ENCODE measurements at regions not wholly inside any gene's neighbourhood (a gene's known extent, or its start where the extent isn't known, plus 50 kb on each side); places are given as distances from the start of the nearest gene placed in this dataset.

DNA sequence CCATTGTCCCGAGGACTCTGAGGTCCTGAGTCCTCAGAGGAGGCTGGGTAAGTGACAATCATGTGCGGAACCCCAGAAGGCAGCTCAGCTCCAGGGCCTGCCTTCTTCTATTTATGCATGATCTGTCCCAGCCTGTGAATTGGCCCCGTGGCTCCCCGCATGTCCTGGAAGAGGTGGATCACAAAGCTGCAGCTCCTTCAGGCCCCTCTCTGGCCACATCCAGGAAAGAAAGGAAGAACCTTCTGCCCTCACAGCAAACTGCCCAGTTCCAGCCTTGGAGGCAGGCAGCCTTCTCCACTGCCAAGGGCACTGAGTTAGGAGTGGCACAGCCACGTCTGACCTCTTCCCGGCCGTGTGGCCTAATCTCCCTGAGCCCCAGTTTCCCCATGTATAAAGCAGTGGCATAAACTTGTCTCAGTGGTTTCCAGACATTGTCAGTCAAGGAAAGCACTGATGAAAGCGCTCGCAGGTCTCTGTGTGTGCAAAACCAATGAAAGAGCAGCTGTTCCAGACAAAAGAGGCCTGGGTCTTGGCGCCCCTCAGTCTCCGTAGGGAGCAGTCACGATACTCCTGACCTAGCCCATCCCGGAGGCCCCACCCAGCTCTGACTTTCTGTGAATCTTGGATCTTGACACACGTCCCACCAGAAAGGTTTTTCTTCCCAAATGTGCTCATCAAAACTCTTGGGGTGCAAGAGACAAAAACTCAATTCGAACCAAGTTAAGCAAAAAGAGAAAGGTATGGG, 497.3 kb downstream of the SHQ1 start:
- H3K36me3 Mint-ChIP-seq (ENCODE audit: low read depth): no peaks in the 10 kb centered on the region
- no peak overlapping the region for H3K4me3 Mint-ChIP-seq
- DNase-seq: no peak

DNA sequence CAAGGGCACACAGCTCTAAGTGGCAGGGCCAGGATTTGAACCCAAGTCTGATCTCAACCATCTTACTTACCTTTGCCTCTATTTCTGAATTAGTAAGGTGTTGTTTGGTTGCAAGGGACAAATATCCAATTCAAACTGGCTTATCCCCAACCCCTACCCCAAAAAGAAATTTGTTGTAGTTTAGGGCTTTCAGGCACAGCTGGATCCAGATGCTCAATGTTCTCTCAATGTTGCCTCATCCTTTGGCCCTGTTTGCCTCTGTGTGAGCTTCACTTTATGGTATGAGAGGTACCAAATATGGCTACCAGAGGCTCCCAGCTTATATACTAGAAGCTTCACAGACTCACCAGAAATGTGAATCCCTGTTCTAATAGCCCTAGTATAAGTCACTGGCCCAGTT, 499.9 kb downstream of the SHQ1 start:
- ChIA-PET POLR2A (no interaction called here), CTCF (interaction anchor here (0.9 kb wide), 1 partner anchor 18 kb away, joined by 4 read pairs; no protein-coding TSS in a partner anchor)
- no peak overlapping the region for H3K4me3 Mint-ChIP-seq
- H3K4me1 Mint-ChIP-seq (ENCODE audit: low read depth): peaks cover 48% of the 10 kb centered on the region
- no peaks in the 10 kb centered on the region for H3K27me3 Mint-ChIP-seq (ENCODE audit: low read depth)
- ATAC-seq (no peak), DNase-seq (no peak)
- H3K9me3 Mint-ChIP-seq (ENCODE audit: insufficient read depth): no peaks in the 10 kb centered on the region
- no peak overlapping the region for H3K27ac Mint-ChIP-seq
- no peaks in the 10 kb centered on the region for H3K36me3 Mint-ChIP-seq (ENCODE audit: low read depth)

More for the DNA sequence above, 497.3 kb downstream of the SHQ1 start:
- CTCF ChIA-PET: no interaction called here
- Mint-ChIP-seq H3K9me3 (ENCODE audit: insufficient read depth) (no peaks in the 10 kb centered on the region), H3K4me1 (ENCODE audit: low read depth) (peaks cover 22% of the 10 kb centered on the region), H3K27me3 (ENCODE audit: low read depth) (no peaks in the 10 kb centered on the region), H3K27ac (no peak overlapping the region)
- ATAC-seq: no peak
- POLR2A ChIA-PET: interaction anchor here (0.6 kb wide), 1 partner anchor 1315 kb away, joined by 3 read pairs; no protein-coding TSS in a partner anchor

DNA sequence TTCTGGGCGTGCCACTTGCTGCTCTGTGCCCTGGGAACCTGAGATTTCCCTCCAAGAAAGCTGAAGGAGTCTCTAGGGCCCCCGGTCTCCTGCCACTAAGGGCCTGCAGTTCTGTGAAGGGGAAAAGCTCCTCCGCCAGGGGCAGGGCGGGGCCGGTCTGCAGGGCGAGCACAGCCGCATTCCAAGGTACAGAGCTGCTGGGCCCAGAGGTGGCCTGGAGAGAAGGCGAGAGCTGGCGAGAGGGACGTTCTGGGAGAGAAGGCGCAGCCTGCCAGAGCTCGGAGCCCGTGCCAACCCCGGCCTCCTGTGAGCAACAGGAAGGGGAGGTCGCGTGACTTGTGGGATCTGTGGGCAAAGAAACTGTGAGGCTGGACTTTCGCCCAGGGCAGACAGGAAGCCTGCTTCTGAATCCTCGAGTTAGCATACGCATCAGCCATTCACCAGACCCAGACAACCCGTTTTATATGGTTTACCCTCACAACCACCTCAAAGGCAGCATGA, 500.4 kb downstream of the SHQ1 start:
- no peak overlapping the region for H3K27ac Mint-ChIP-seq
- no peaks in the 10 kb centered on the region for H3K36me3 Mint-ChIP-seq (ENCODE audit: low read depth)
- no peak for ATAC-seq
- no peaks in the 10 kb centered on the region for H3K27me3 Mint-ChIP-seq (ENCODE audit: low read depth)
- CTCF ChIA-PET: interaction anchor here (0.9 kb wide), 1 partner anchor 18 kb away, joined by 4 read pairs; no protein-coding TSS in a partner anchor
- DNase-seq: no peak
- H3K9me3 Mint-ChIP-seq (ENCODE audit: insufficient read depth): no peaks in the 10 kb centered on the region
- POLR2A ChIA-PET: no interaction called here
- H3K4me1 Mint-ChIP-seq (ENCODE audit: low read depth): peaks cover 53% of the 10 kb centered on the region
- H3K4me3 Mint-ChIP-seq: no peak overlapping the region

DNA sequence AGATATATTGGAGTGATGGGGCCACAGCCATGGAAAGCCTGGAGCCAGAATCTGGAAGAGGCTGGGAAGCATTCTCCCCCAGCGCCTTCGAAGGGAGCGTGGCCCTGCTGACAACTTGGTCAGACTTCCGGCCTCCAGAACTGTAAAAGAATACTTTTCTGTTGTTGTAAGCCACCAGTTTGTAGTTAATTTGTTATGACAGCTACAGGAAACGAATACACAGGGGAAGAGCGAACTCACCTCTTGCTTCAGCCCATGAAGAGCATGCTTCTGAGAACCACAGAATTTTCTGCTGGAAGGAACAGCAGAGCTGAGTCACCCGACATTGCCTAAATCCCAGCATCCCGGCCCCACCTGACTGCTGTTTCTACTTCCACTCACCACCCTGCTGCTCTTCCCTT, 501.7 kb downstream of the SHQ1 start:
- H3K36me3 Mint-ChIP-seq (ENCODE audit: low read depth): no peaks in the 10 kb centered on the region
- H3K27ac Mint-ChIP-seq: peak overlapping the region; percentile 69
- CTCF ChIA-PET: no interaction called here
- ATAC-seq (peak; percentile 57), DNase-seq (peak; percentile 34)
- no peaks in the 10 kb centered on the region for H3K9me3 Mint-ChIP-seq (ENCODE audit: insufficient read depth)
- peaks cover 59% of the 10 kb centered on the region for H3K4me1 Mint-ChIP-seq (ENCODE audit: low read depth)
- POLR2A ChIA-PET: no interaction called here
- no peak overlapping the region for H3K4me3 Mint-ChIP-seq
- H3K27me3 Mint-ChIP-seq (ENCODE audit: low read depth): no peaks in the 10 kb centered on the region

DNA sequence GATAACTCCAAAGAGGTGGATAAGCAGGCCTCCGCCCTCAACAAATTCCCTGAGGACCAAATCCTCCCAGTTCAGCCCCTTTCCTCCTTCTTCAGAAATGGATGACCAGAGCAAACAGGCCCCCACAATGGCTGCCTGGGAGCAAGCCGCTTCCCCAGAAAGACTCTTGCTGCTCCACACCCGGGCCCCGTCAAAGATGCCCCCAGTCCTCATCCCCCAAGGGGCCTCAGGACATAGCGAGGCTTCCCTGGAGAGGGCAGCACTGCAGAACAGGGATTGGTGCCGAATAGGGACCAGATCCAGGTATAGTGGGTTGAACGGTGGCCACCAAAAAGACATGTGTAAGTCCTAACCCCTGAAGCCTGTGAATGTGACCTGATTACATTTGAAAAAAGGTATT, 502.3 kb downstream of the SHQ1 start:
- H3K27ac Mint-ChIP-seq: peak overlapping the region; percentile 69

DNA sequence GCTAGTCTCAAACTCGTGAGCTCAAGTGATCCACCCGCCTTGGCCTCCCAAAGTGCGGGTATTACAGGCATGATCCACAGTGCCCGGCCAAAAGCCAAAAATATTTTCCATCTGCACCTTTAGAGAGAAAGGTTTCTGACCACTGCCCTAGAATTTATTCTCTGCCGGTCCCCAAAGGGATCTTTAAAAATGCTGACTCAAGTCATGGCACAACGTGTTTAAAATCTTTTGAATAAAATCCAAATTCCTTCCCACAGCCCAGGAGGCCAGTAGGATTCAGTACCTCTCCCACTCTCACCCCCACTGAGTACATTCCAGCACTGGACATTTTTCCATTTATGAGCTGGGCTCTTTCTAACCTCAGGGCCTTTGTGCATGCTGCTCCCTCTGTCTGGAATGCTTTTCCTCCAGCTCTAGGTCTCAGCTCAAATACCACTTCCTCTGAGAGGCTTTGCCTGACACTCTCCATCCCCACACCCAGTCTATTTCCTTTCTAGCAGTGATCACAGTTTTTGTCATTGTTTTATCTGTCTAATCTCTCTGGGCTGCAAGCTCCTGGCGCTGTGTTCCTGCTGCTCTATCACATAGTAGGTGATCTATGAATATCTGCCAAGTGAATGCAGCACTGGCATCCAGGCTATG, 502.9 kb downstream of the SHQ1 start:
- peak; percentile 32 for ATAC-seq
- CTCF ChIA-PET: interaction anchor here (1.1 kb wide), 1 partner anchor 245 kb away, joined by 3 read pairs; no protein-coding TSS in a partner anchor
- DNase-seq: peak; percentile 31
- Mint-ChIP-seq H3K27ac (peak overlapping the region; percentile 69), H3K36me3 (ENCODE audit: low read depth) (no peaks in the 10 kb centered on the region), H3K27me3 (ENCODE audit: low read depth) (no peaks in the 10 kb centered on the region), H3K9me3 (ENCODE audit: insufficient read depth) (no peaks in the 10 kb centered on the region), H3K4me3 (no peak overlapping the region), H3K4me1 (ENCODE audit: low read depth) (peaks cover 59% of the 10 kb centered on the region)
- POLR2A ChIA-PET: no interaction called here

More for the DNA sequence above, 502.3 kb downstream of the SHQ1 start:
- Mint-ChIP-seq H3K4me3 (no peak overlapping the region), H3K36me3 (ENCODE audit: low read depth) (no peaks in the 10 kb centered on the region), H3K27me3 (ENCODE audit: low read depth) (no peaks in the 10 kb centered on the region), H3K9me3 (ENCODE audit: insufficient read depth) (no peaks in the 10 kb centered on the region), H3K4me1 (ENCODE audit: low read depth) (peaks cover 59% of the 10 kb centered on the region)
- CTCF ChIA-PET: no interaction called here
- POLR2A ChIA-PET: no interaction called here
- no peak for ATAC-seq
- DNase-seq: no peak

DNA sequence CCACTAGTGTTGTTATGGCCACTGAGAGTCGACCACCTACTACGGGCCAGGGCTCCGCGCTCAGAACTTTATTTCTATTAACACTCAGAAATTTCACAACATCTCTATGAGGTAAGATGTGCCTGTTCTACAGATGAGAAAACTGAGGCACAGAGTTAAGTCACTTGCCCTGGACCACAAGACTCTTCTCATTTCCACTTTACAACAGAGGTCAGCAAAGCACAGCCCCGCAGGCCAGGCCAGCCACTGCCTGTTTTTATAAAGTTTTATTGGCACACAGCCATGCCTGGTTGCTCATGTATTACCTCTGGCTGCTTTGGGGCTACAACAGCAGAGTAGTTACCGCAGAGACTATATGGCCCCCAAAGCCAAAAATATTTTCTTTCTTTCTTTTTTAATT, 503.6 kb downstream of the SHQ1 start:
- Mint-ChIP-seq H3K4me1 (ENCODE audit: low read depth) (peaks cover 59% of the 10 kb centered on the region), H3K27ac (no peak overlapping the region), H3K36me3 (ENCODE audit: low read depth) (no peaks in the 10 kb centered on the region), H3K4me3 (no peak overlapping the region), H3K9me3 (ENCODE audit: insufficient read depth) (no peaks in the 10 kb centered on the region), H3K27me3 (ENCODE audit: low read depth) (no peaks in the 10 kb centered on the region)
- no peak for DNase-seq
- ATAC-seq: no peak
- CTCF ChIA-PET: interaction anchor here (1.1 kb wide), 1 partner anchor 244 kb away, joined by 3 read pairs; no protein-coding TSS in a partner anchor
- POLR2A ChIA-PET: no interaction called here

DNA sequence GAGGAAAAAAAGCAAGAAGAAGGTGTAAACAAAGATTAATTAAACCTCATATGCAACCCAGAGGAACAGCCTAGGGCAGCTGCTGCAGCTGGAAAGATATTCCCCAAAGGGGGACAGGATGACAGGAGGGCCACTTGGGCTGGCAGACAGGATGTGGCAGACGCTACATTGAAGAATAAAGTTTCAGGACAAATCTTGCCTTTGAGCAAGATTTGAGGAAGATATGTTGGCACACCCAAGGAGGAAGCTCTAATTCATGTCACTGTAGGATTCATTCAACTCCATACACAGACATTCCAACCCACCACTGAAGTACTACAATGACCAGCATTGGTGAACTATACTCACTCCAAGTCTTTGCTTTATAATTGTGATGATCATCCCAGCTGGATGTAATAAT, 504.0 kb downstream of the SHQ1 start:
- Mint-ChIP-seq H3K9me3 (ENCODE audit: insufficient read depth) (no peaks in the 10 kb centered on the region), H3K4me3 (no peak overlapping the region), H3K27me3 (ENCODE audit: low read depth) (no peaks in the 10 kb centered on the region), H3K4me1 (ENCODE audit: low read depth) (peaks cover 59% of the 10 kb centered on the region), H3K27ac (peak overlapping the region; percentile 43), H3K36me3 (ENCODE audit: low read depth) (no peaks in the 10 kb centered on the region)
- DNase-seq (no peak), ATAC-seq (no peak)
- ChIA-PET CTCF (no interaction called here), POLR2A (no interaction called here)

DNA sequence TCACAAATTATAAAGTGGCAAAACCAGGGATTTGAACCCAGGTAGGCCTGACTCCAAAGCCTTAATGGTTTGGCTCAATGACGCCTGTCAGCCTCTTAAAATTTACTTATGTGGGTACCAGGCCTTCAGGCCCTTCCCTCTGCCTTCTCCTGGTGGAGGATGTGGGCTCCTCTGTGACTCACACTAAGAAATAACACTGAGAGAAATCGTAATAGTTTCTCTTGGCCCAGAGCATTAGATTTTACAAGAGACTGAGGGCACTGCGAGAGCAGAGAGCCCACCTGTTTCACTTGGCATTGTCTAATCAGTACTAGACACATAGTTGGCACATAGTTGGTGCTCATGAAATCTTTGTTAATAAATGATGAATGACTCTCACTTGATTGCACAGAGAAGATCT, 505.2 kb downstream of the SHQ1 start:
- Mint-ChIP-seq H3K4me3 (no peak overlapping the region), H3K9me3 (ENCODE audit: insufficient read depth) (no peaks in the 10 kb centered on the region), H3K4me1 (ENCODE audit: low read depth) (peaks cover 53% of the 10 kb centered on the region), H3K27me3 (ENCODE audit: low read depth) (no peaks in the 10 kb centered on the region), H3K36me3 (ENCODE audit: low read depth) (no peaks in the 10 kb centered on the region), H3K27ac (peak overlapping the region; percentile 43)
- ChIA-PET CTCF (no interaction called here), POLR2A (no interaction called here)
- ATAC-seq (peak; percentile 40), DNase-seq (peak; percentile 46)

DNA sequence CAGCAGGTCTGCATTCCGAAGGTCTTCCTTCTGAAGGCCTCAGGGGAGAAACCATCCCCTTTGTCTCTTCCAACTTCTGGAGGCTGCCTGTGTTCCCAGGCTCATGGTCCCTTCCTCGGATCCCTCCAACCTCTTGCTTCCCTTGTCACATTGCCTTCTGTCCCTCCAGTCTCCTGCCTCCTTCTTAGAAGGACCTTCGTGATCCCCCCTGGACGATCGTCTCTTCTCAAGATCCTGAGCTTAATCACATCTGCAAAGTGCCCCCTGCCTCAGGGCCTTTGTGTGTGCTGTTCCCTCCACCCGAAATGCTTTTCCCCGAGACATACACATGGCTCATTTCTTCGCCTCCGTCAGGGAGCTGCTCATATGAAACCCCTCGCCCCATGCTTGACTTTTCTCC, 505.8 kb downstream of the SHQ1 start:
- no peaks in the 10 kb centered on the region for H3K9me3 Mint-ChIP-seq (ENCODE audit: insufficient read depth)
- no peak overlapping the region for H3K27ac Mint-ChIP-seq
- ATAC-seq: no peak
- no peaks in the 10 kb centered on the region for H3K36me3 Mint-ChIP-seq (ENCODE audit: low read depth)
- ChIA-PET CTCF (interaction anchor here (1.4 kb wide), 1 partner anchor 477 kb away, joined by 5 read pairs; no protein-coding TSS in a partner anchor), POLR2A (no interaction called here)
- H3K27me3 Mint-ChIP-seq (ENCODE audit: low read depth): no peaks in the 10 kb centered on the region
- no peak for DNase-seq
- H3K4me3 Mint-ChIP-seq: no peak overlapping the region
- H3K4me1 Mint-ChIP-seq (ENCODE audit: low read depth): peaks cover 47% of the 10 kb centered on the region

DNA sequence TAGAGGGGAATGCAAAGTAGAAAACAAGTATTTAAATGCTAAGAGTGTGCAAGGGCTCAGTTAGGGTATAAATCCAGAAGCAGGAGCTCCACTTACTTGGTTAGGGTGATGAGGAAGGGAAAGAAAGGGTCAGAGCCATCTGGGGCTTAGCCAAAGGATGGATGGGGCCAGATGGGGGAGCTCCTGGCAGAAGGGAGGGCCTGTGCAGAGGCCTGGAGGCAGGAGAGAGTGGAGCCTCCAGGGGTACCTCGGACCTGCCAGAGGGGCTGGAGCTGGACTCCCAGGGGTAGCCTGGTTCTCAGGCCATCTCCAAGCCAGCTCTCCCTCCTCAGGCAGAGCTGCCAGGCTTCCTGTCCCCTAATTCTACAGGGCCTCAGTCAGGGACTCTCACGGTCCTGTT, 506.3 kb downstream of the SHQ1 start:
- Mint-ChIP-seq H3K4me3 (no peak overlapping the region), H3K27ac (peak overlapping the region; percentile 32), H3K27me3 (ENCODE audit: low read depth) (no peaks in the 10 kb centered on the region), H3K9me3 (ENCODE audit: insufficient read depth) (no peaks in the 10 kb centered on the region), H3K4me1 (ENCODE audit: low read depth) (peaks cover 46% of the 10 kb centered on the region), H3K36me3 (ENCODE audit: low read depth) (no peaks in the 10 kb centered on the region)
- ChIA-PET CTCF (interaction anchor here (0.9 to 1.4 kb wide), 2 partner anchors 104 to 478 kb away, joined by 3 to 5 read pairs; no protein-coding TSS in a partner anchor), POLR2A (no interaction called here)
- DNase-seq: no peak
- ATAC-seq: no peak

DNA sequence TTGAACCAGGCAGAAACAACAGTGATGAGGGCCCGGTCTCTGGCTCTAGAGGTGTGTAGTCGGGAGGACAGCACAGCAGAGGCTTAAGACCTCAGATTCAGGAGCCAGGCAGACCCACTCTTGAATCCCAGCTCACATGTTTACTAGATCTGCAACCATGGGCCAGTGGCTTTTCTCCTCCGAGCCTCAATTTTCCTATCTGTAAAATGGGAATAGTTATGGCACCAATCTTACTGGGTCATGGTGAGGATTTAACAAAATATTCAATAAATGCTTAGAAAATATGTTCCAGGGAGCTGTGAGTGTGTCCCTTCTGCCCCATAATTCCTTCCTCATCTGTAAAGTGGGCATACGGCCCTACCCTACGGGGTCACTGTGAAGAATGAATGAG, 506.9 kb downstream of the SHQ1 start:
- no peaks in the 10 kb centered on the region for H3K27me3 Mint-ChIP-seq (ENCODE audit: low read depth)

More for the DNA sequence above, 506.9 kb downstream of the SHQ1 start:
- H3K36me3 Mint-ChIP-seq (ENCODE audit: low read depth): no peaks in the 10 kb centered on the region
- no peaks in the 10 kb centered on the region for H3K9me3 Mint-ChIP-seq (ENCODE audit: insufficient read depth)
- DNase-seq (no peak), ATAC-seq (no peak)
- CTCF ChIA-PET: interaction anchor here (0.9 to 1.4 kb wide), 2 partner anchors 104 to 478 kb away, joined by 3 to 5 read pairs; no protein-coding TSS in a partner anchor
- peak overlapping the region; percentile 32 for H3K27ac Mint-ChIP-seq
- peaks cover 41% of the 10 kb centered on the region for H3K4me1 Mint-ChIP-seq (ENCODE audit: low read depth)
- no peak overlapping the region for H3K4me3 Mint-ChIP-seq
- POLR2A ChIA-PET: no interaction called here

All from activated CD8-positive, alpha-beta T cell treated with anti-CD3 and anti-CD28 coated beads, Interleukin-2, amount 10 ng/mL, durations not matched to agents 7 days and 5 days (primary cell).